GM06990 (cell line): ENCODE measurements at regions not wholly inside any gene's neighbourhood (a gene's known extent, or its start where the extent isn't known, plus 50 kb on each side); places are given as distances from the start of the nearest gene placed in this dataset.

Source experiments
- DNase-seq: peaks from one replicate; pipeline ENCODE4 v3.0.0-alpha.2; 2011; ENCODE audit not compliant: insufficient read length; ENCODE audit errors: extremely low read depth
- H3K27me3 ChIP-seq: replicated peaks from 2 replicates; pipeline ENCODE4 v1.6.0; 2011; ENCODE audit warnings: low read length; ENCODE audit not compliant: control insufficient read depth, insufficient read depth
- H3K36me3 ChIP-seq: 2 replicates; pipeline ENCODE4 v1.5.1; 2011; ENCODE audit warnings: low read length; ENCODE audit not compliant: control insufficient read depth, insufficient read depth
- H3K4me3 ChIP-seq: replicated peaks from 2 replicates; pipeline ENCODE4 v1.5.1; 2011; ENCODE audit warnings: low read depth, mild to moderate bottlenecking, control low read depth, low read length
- TF ChIP-seq, protein P1 (sequence below): IDR thresholded peaks from 2 replicates; pipeline ENCODE4 v1.5.1; 2011; ENCODE audit warnings: low read length, control low read depth, mild to moderate bottlenecking, inconsistent platforms; ENCODE audit not compliant: insufficient read depth, poor library complexity, severe bottlenecking

DNA sequence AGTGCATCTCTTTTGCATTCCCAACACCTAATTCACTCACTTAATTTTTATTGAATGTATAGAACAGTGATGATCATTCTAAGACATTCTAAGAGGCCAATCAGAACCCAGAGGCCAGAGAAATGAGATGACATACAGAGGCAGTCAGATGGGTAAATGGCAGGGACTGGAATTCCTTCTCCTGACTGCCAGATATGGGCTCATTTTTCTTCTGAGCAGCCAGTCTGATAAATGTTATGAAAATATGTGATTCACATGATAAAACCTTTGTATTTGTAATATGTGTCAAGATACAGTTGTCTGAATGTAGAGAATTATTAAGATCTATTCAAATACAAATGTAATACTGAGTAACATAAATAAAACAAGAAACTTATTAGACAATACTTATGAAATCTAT is 277.8 kb downstream of the EPM2A start:
- Histone ChIP-seq H3K27me3 (no peaks in the 10 kb centered on the region), H3K4me3 (no peak overlapping the region), H3K36me3 (no peaks in the 10 kb centered on the region)
- TF ChIP-seq, protein P1, sequence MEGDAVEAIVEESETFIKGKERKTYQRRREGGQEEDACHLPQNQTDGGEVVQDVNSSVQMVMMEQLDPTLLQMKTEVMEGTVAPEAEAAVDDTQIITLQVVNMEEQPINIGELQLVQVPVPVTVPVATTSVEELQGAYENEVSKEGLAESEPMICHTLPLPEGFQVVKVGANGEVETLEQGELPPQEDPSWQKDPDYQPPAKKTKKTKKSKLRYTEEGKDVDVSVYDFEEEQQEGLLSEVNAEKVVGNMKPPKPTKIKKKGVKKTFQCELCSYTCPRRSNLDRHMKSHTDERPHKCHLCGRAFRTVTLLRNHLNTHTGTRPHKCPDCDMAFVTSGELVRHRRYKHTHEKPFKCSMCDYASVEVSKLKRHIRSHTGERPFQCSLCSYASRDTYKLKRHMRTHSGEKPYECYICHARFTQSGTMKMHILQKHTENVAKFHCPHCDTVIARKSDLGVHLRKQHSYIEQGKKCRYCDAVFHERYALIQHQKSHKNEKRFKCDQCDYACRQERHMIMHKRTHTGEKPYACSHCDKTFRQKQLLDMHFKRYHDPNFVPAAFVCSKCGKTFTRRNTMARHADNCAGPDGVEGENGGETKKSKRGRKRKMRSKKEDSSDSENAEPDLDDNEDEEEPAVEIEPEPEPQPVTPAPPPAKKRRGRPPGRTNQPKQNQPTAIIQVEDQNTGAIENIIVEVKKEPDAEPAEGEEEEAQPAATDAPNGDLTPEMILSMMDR = no peak
- DNase-seq = no peak

DNA sequence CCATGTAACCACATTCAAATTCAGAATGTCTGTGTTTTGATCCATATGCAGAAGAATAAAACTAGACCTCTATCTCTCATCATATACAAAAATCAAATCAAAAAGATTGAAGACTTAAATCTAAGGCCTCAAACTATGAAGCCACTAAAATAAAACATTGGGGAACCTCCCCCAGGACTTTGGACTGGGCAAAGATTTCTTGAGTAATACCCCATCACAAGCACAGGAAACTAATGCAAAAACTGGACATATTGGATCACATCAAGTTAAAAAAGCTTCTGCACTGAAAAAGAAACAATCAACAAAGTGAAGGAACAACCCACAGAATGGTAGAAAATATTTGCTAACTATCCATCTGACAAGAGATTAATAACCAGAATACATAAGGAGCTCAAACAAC is 266.8 kb downstream of the EPM2A start:
- no peak for DNase-seq
- Histone ChIP-seq H3K36me3 (no peaks in the 10 kb centered on the region), H3K27me3 (no peaks in the 10 kb centered on the region), H3K4me3 (no peak overlapping the region)
- TF ChIP-seq, protein P1 = no peak

DNA sequence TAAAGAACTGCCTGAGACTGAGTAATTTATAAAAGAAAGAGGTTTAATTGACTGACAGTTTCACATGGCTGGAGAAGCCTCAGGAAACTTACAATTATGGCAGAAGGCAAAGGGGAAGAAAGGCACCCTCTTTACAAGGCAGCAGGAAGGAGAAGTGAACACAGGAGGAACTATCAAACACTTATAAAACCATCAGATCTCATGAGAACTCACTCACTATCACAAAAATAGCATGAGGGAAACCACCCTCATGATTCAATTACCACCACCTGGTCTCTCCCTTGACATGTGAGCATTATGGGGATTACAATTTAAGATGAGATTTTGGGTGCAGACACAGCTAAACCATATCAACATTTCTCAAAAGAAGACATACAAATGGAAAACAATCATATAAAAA is 266.3 kb downstream of the EPM2A start:
- DNase-seq = no peak
- Histone ChIP-seq H3K27me3 (no peaks in the 10 kb centered on the region), H3K36me3 (no peaks in the 10 kb centered on the region), H3K4me3 (no peak overlapping the region)
- TF ChIP-seq, protein P1 = no peak

DNA sequence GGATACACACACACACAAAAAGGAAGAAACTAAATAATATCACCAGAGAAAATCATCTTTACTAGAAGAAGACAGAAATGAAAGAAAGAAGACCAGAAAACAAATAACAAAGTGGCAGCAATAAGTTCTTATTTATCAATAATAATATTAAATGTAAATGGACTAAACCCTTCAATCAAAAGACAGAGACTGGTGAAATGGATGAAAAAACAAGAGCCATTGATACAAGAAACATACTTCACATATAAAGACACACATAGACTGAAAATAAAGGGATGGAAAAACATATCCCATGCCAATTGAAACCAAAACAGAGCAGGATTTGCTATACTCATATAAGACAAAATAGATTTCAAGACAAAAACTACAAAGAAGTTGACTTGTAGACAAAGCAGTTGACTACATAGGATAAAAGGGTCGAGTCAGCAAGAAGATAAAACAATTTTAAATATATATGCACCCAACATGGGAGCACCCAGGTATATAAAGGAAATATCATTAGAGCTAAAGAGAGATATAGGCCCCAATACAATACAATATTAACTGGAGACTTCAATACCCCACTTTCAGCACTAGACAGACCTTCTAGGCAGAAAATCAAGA is 259.4 kb downstream of the EPM2A start:
- Histone ChIP-seq H3K27me3 (no peaks in the 10 kb centered on the region), H3K4me3 (no peak overlapping the region), H3K36me3 (no peaks in the 10 kb centered on the region)
- TF ChIP-seq, protein P1 = no peak
- no peak for DNase-seq

DNA sequence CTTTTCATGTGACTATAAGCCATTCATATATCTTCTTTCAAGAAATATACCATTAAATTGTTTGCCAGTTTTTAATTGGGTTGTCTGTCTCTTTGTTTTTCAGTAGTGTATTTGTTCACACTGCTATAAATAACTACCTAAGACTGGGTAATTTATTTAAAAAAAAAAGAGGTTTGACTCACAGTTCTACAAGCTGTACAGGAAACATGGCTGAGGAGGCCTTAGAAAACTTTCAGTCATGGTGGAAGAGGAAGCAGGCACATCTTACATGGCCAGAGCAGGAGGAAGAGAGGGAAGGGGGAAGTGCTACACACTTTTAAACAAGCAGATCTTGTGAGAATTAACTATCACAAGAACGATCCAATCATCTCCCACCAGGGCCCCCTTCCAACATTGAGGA is 255.3 kb downstream of the EPM2A start:
- TF ChIP-seq, protein P1 = no peak
- H3K27me3 ChIP-seq = no peaks in the 10 kb centered on the region
- no peak for DNase-seq
- no peaks in the 10 kb centered on the region for H3K36me3 ChIP-seq
- H3K4me3 ChIP-seq = no peak overlapping the region
